H1 (cell line): ENCODE measurements at regions not wholly inside any gene's neighbourhood (a gene's known extent, or its start where the extent isn't known, plus 50 kb on each side); places are given as distances from the start of the nearest gene placed in this dataset.

Experiments
- CTCF ChIA-PET: fragments of 300-600 bp; sonication (Branson Sonifier 250); formaldehyde crosslinking; loops from one replicate; lab custom pipeline; 2021; ENCODE audit not compliant: partially characterized antibody; lab: Charles Lee
- POLR2A ChIA-PET: fragments of 300-600 bp; sonication (Branson Sonifier 250); formaldehyde crosslinking; loops from one replicate; lab custom pipeline; 2021; ENCODE audit warnings: inconsistent platforms; ENCODE audit not compliant: partially characterized antibody; lab: Charles Lee
- DNase-seq, 2 experiments: peaks; one replicate each; pipeline versions ENCODE4 v3.0.0 to v3.0.0-alpha.2; 2010 to 2022; ENCODE audit warnings: low spot score in 2 of 2, low read depth in 1 of 2, mixed read lengths in 1 of 2
- FAIRE-seq: peaks from 2 replicates; lab custom pipeline; 2011; peaks lifted over from hg19 to GRCh38; lab: Jason Lieb, UNC
- H2AFZ ChIP-seq: 2 replicates; pipeline ENCODE4 v1.8.1; 2012; ENCODE audit warnings: low read length, inconsistent platforms
- H2AK5ac ChIP-seq: 2 replicates; pipeline ENCODE4 v1.6.1; 2013; ENCODE audit warnings: low read depth, low read length
- H2BK120ac ChIP-seq: replicated peaks from 2 replicates; pipeline ENCODE3; 2013; ENCODE audit warnings: low read depth, low read length, inconsistent platforms
- H2BK12ac ChIP-seq: 2 replicates; pipeline ENCODE4 v1.6.1; 2013; ENCODE audit warnings: low read depth, low read length
- H2BK15ac ChIP-seq: 2 replicates; pipeline ENCODE4 v1.6.1; 2013; ENCODE audit warnings: low read length
- H2BK20ac ChIP-seq: 2 replicates; pipeline ENCODE4 v1.6.1; 2013; ENCODE audit warnings: low read length
- H2BK5ac ChIP-seq: 2 replicates; pipeline ENCODE4 v1.6.1; 2013; ENCODE audit warnings: low read depth, low read length
- H3K14ac ChIP-seq: 2 replicates; pipeline ENCODE4 v1.6.1; 2013; ENCODE audit warnings: inconsistent platforms; ENCODE audit not compliant: insufficient read length
- H3K18ac ChIP-seq: 2 replicates; pipeline ENCODE4 v1.6.1; 2013; ENCODE audit warnings: low read length; ENCODE audit errors: extremely low read depth
- H3K23ac ChIP-seq: 2 replicates; pipeline ENCODE4 v1.6.1; 2013; ENCODE audit warnings: inconsistent platforms; ENCODE audit not compliant: insufficient read length
- H3K23me2 ChIP-seq: 2 replicates; pipeline ENCODE4 v1.6.1; 2013; ENCODE audit warnings: low read depth, low read length
- H3K27ac ChIP-seq: 2 replicates; pipeline ENCODE4 v1.6.1; 2011; ENCODE audit warnings: low read depth, low read length, inconsistent platforms
- H3K27me3 ChIP-seq, 4 experiments: replicated peaks in 1 of 4; 1 replicate in 1 of 4; 2 replicates in 3 of 4; pipeline versions ENCODE4 v1.6.1 to v1.8.1; 2011 to 2013; ENCODE audit warnings: low read length in 3 of 4, mild to moderate bottlenecking in 3 of 4, inconsistent platforms in 2 of 4, mixed read lengths in 2 of 4, moderate library complexity in 1 of 4; ENCODE audit not compliant: control insufficient read depth in 3 of 4, insufficient read depth in 3 of 4; ENCODE audit errors: extremely low read depth in 1 of 4
- H3K36me3 ChIP-seq, 4 experiments: 2 replicates each; pipeline versions ENCODE4 v1.6.1 to v1.8.1; 2011 to 2013; ENCODE audit warnings: mild to moderate bottlenecking in 4 of 4, low read length in 3 of 4, moderate library complexity in 2 of 4, control low read depth in 1 of 4, inconsistent platforms in 1 of 4; ENCODE audit not compliant: insufficient read depth in 4 of 4, control insufficient read depth in 2 of 4
- H3K4ac ChIP-seq: replicated peaks from 2 replicates; pipeline ENCODE3; 2013; ENCODE audit warnings: low read length, low read depth, mixed read lengths, inconsistent platforms; ENCODE audit not compliant: insufficient read length
- H3K4me1 ChIP-seq, 4 experiments: replicated peaks in 1 of 4; 1 replicate in 1 of 4; 2 replicates in 3 of 4; pipeline versions ENCODE4 v1.6.1 to v1.8.1; 2011 to 2013; ENCODE audit warnings: low read length in 3 of 4, inconsistent platforms in 2 of 4, mixed read lengths in 1 of 4; ENCODE audit not compliant: insufficient read depth in 4 of 4, control insufficient read depth in 3 of 4
- H3K4me2 ChIP-seq, 2 experiments: 2 replicates each; pipeline versions ENCODE4 v1.6.1 to v1.8.1; 2011 to 2013; ENCODE audit warnings: low read depth in 2 of 2, low read length in 2 of 2, control low read depth in 1 of 2, inconsistent platforms in 1 of 2, mild to moderate bottlenecking in 1 of 2; ENCODE audit not compliant: insufficient read depth in 1 of 2
- H3K4me3 ChIP-seq, 4 experiments: fragments of 200-600, 300-600 bp in 1 of 4; sonication (generic), shearing (Covaris generic), sonication (Bioruptor Twin) in 1 of 4; 2 replicates each; pipeline versions ENCODE4 v1.5.1 to v1.8.1; 2011 to 2016; ENCODE audit warnings: low read length in 4 of 4, low read depth in 3 of 4, control low read depth in 2 of 4, inconsistent platforms in 2 of 4, mild to moderate bottlenecking in 2 of 4, mixed read lengths in 1 of 4, moderate library complexity in 1 of 4; ENCODE audit not compliant: insufficient read depth in 2 of 4; ENCODE audit errors: extremely low read depth in 1 of 4
- H3K56ac ChIP-seq: replicated peaks from 2 replicates; pipeline ENCODE3; 2013; ENCODE audit warnings: low read depth, mild to moderate bottlenecking, mixed read lengths, low read length, inconsistent platforms; ENCODE audit not compliant: insufficient read length
- H3K79me1 ChIP-seq: 2 replicates; pipeline ENCODE4 v1.6.1; 2013; ENCODE audit warnings: low read depth, low read length, control low read depth
- H3K79me2 ChIP-seq, 2 experiments: 2 replicates each; pipeline versions ENCODE4 v1.6.1 to v1.8.1; 2012 to 2013; ENCODE audit warnings: low read length in 2 of 2, mild to moderate bottlenecking in 2 of 2, inconsistent platforms in 1 of 2; ENCODE audit not compliant: insufficient read depth in 2 of 2, control insufficient read depth in 1 of 2
- H3K9ac ChIP-seq, 4 experiments: replicated peaks in 1 of 4; 1 replicate in 1 of 4; 2 replicates in 3 of 4; pipeline versions ENCODE4 v1.6.1 to v1.8.1; 2011 to 2013; ENCODE audit warnings: low read depth in 3 of 4, low read length in 3 of 4, control low read depth in 2 of 4, mild to moderate bottlenecking in 2 of 4, moderate library complexity in 2 of 4, inconsistent platforms in 1 of 4; ENCODE audit errors: extremely low read depth in 1 of 4
- H3K9me3 ChIP-seq, 2 experiments: 2 replicates each; pipeline versions ENCODE4 v1.6.1 to v1.8.1; 2012 to 2013; ENCODE audit warnings: mild to moderate bottlenecking in 2 of 2, moderate library complexity in 2 of 2, control low read depth in 1 of 2, inconsistent platforms in 1 of 2, low read depth in 1 of 2, low read length in 1 of 2, mixed read lengths in 1 of 2; ENCODE audit not compliant: insufficient read depth in 2 of 2
- H4K20me1 ChIP-seq, 2 experiments: replicated peaks in 1 of 2; 2 replicates each; pipeline versions ENCODE3 to v1.8.1; 2011 to 2013; ENCODE audit warnings: inconsistent platforms in 2 of 2, low read length in 2 of 2, mild to moderate bottlenecking in 1 of 2; ENCODE audit not compliant: insufficient read depth in 2 of 2, control insufficient read depth in 1 of 2
- H4K5ac ChIP-seq: 2 replicates; pipeline ENCODE4 v1.6.1; 2013; ENCODE audit warnings: low read length, low read depth, mixed read lengths, inconsistent platforms; ENCODE audit not compliant: insufficient read length
- H4K8ac ChIP-seq: 2 replicates; pipeline ENCODE4 v1.8.0; 2013; ENCODE audit warnings: mild to moderate bottlenecking, moderate library complexity, low read length, inconsistent platforms; ENCODE audit not compliant: insufficient read depth; ENCODE audit errors: extremely low read depth
- H4K91ac ChIP-seq: replicated peaks from 2 replicates; pipeline ENCODE3; 2013; ENCODE audit warnings: low read length, mixed read lengths, inconsistent platforms; ENCODE audit not compliant: insufficient read length
- WGBS, 2 experiments: shearing (Covaris generic) in 1 of 2; methylation state at CpG; one replicate each; pipeline versions ENCODE4 v1.1.6 to v1.1.7; 2013 to 2015; ENCODE audit warnings: low lambda C conversion rate in 2 of 2, mixed read lengths in 2 of 2, inconsistent platforms in 1 of 2, low coverage in 1 of 2, missing lambda C conversion rate in 1 of 2; ENCODE audit not compliant: insufficient replicate concordance in 2 of 2, insufficient coverage in 1 of 2, insufficient read length in 1 of 2; ENCODE audit errors: extremely low coverage in 1 of 2, missing lambda C conversion rate in 1 of 2; 5-methylcytosine and 5-hydroxymethylcytosine counted together

- ChIA-PET CTCF (no interaction called here), POLR2A (interaction anchor here (1.0 to 2.6 kb wide), 5 partner anchors 9 to 16 kb away, joined by 3 to 12 read pairs (median 4); no protein-coding TSS in a partner anchor)
- Histone ChIP-seq H3K36me3 (peaks cover 8 to 70% (median 29%) of the 10 kb centered on the region in 4 experiments), H3K23me2 (no peaks in the 10 kb centered on the region), H3K56ac (no peak overlapping the region), H3K4me1 (no peaks in the 10 kb centered on the region; a peak in 1 of 7 replicates), H2AK5ac (no peak overlapping the region), H3K27me3 (no peaks in the 10 kb centered on the region), H2AFZ (no peak overlapping the region), H3K4me2 (no peak overlapping the region), H3K27ac (no peak overlapping the region), H4K5ac (no peak overlapping the region), H4K91ac (no peak overlapping the region), H3K4ac (no peak overlapping the region), H3K18ac (no peak overlapping the region), H2BK15ac (no peak overlapping the region), H2BK12ac (no peak overlapping the region), H2BK20ac (no peak overlapping the region), H3K23ac (no peak overlapping the region), H3K14ac (no peak overlapping the region), H4K8ac (no peak overlapping the region), H2BK5ac (no peak overlapping the region), H3K79me1 (no peaks in the 10 kb centered on the region), H3K9me3 (no peaks in the 10 kb centered on the region), H3K9ac (no peak overlapping the region), H4K20me1 (peaks cover 0 to 9% of the 10 kb centered on the region in 2 experiments), H3K4me3 (no peak overlapping the region), H2BK120ac (no peak overlapping the region), H3K79me2 (peaks cover 3 to 94% of the 10 kb centered on the region in 2 experiments; a peak in 2 of 4 replicates)
- FAIRE-seq = no peak
- 92% methylated on average over 2 of the region's 2 CpGs; no CpG with 5 or more reads in 1 of the 2 experiments for WGBS, 2 experiments
- DNase-seq = no peak
Measured at GRCh38 chrX:45842207-45842925, 641.7 kb upstream of the DIPK2B start.
